Upper lobe of left lung (tissue), 6 donors: ENCODE measurements at regions not wholly inside any gene's neighbourhood (a gene's known extent, or its start where the extent isn't known, plus 50 kb on each side); places are given as distances from the start of the nearest gene placed in this dataset.

Source experiments
- ATAC-seq, 2 donors: fragments of 200-7000 bp; cut with Tn5 transposase; one replicate each; pipeline ENCODE4 v1.9.1; 2022; ENCODE audit warnings: mild to moderate bottlenecking in 2 of 2, moderate library complexity in 2 of 2; ENCODE audit not compliant: low FRiP score in 2 of 2
- DNase-seq, 2 donors: peaks; one replicate each; pipeline ENCODE4 v3.0.0-alpha.2; 2019 to 2020
- H3K27ac ChIP-seq, 4 donors: fragments of 200-600 bp; sonication (generic); one replicate each; pipeline ENCODE4 v1.5.1; 2016 to 2019
- H3K27me3 ChIP-seq, 4 donors: fragments of 200-600 bp; sonication (generic); one replicate each; pipeline ENCODE4 v1.5.1; 2017 to 2019
- H3K36me3 ChIP-seq, 4 donors: fragments of 200-600 bp; sonication (generic); one replicate each; pipeline ENCODE4 v1.5.1; 2016 to 2019
- H3K4me1 ChIP-seq, 4 donors: fragments of 200-600 bp; sonication (generic); one replicate each; pipeline ENCODE4 v1.5.1; 2018 to 2019
- H3K4me3 ChIP-seq, 4 donors: fragments of 200-600 bp; sonication (generic); one replicate each; pipeline ENCODE4 v1.5.1; 2017 to 2019; ENCODE audit warnings: mild to moderate bottlenecking in 2 of 4, moderate library complexity in 1 of 4
- H3K9me3 ChIP-seq, 4 donors: fragments of 200-600 bp; sonication (generic); one replicate each; pipeline ENCODE4 v1.5.1; 2018 to 2019
- CTCF ChIP-seq, 6 experiments: fragments of 450-650 bp in 4 of 6; fragments of 200-600 bp in 2 of 6; sonication (generic) in 2 of 6; IDR thresholded peaks; one replicate each; pipeline ENCODE4 v1.5.1; 2016 to 2019; ENCODE audit warnings: antibody characterized with exemption in 6 of 6
- EP300 ChIP-seq, 4 donors: sonication (generic); formaldehyde crosslinking; IDR thresholded peaks; one replicate each; pipeline ENCODE4 v1.5.1; 2017; ENCODE audit warnings: antibody characterized with exemption in 4 of 4, control low read depth in 2 of 4
- POLR2A ChIP-seq, 4 donors: fragments of 450-650 bp; IDR thresholded peaks; one replicate each; pipeline ENCODE4 v1.5.1; 2016 to 2017; ENCODE audit warnings: antibody characterized with exemption in 4 of 4, mild to moderate bottlenecking in 2 of 4
- POLR2AphosphoS5 ChIP-seq, 2 donors: sonication (generic); formaldehyde crosslinking; IDR thresholded peaks; one replicate each; pipeline ENCODE4 v1.5.1; 2017; ENCODE audit warnings: antibody characterized with exemption in 2 of 2
- WGBS, 2 donors: methylation state at CpG; one replicate each; pipeline ENCODE4 v1.1.5; 2017 to 2018; 5-methylcytosine and 5-hydroxymethylcytosine counted together
- donor health status: DM: no; HTN: no; CAD: no; lungs with moderate emphysema.
- donor health status: DM: no; HTN: yes; CAD: no; lungs with severe emphysema.

- Histone ChIP-seq H3K27me3 (no peaks in the 10 kb centered on the region), H3K36me3 (no peaks in the 10 kb centered on the region), H3K27ac (no peak overlapping the region), H3K4me1 (no peaks in the 10 kb centered on the region), H3K4me3 (no peak overlapping the region), H3K9me3 (no peaks in the 10 kb centered on the region)
- WGBS, 2 donors: 83 to 86% methylated on average over 3 of the region's 3 CpGs
- ATAC-seq: no peak
- TF ChIP-seq POLR2A (IDR thresholded peaks at IDR 0.05) (no peak), CTCF (IDR thresholded peaks at IDR 0.05) (no peak), EP300 (IDR thresholded peaks at IDR 0.05) (no peak), POLR2AphosphoS5 (IDR thresholded peaks at IDR 0.05) (no peak)
- DNase-seq: no peak
Measured at GRCh38 chr12:30425445-30425844, 270.2 kb downstream of the IPO8 start.

- Histone ChIP-seq H3K27me3 (no peaks in the 10 kb centered on the region), H3K36me3 (no peaks in the 10 kb centered on the region), H3K4me3 (no peak overlapping the region), H3K27ac (no peak overlapping the region), H3K4me1 (no peaks in the 10 kb centered on the region), H3K9me3 (no peaks in the 10 kb centered on the region)
- TF ChIP-seq CTCF (IDR thresholded peaks at IDR 0.05): no peak
- TF ChIP-seq POLR2AphosphoS5 (IDR thresholded peaks at IDR 0.05): no peak
- no peak for TF ChIP-seq EP300 (IDR thresholded peaks at IDR 0.05)
- no peak for TF ChIP-seq POLR2A (IDR thresholded peaks at IDR 0.05)
- DNase-seq (no peak), ATAC-seq (no peak)
- WGBS, 2 donors: 64 to 69% methylated on average over 5 of the region's 5 CpGs
Measured at GRCh38 chr12:30423330-30423729, 272.3 kb downstream of the IPO8 start.

GRCh38 chr12:30422844-30423243 lies 272.8 kb downstream of the IPO8 start:
- TF ChIP-seq POLR2A (IDR thresholded peaks at IDR 0.05) (no peak), POLR2AphosphoS5 (IDR thresholded peaks at IDR 0.05) (no peak), EP300 (IDR thresholded peaks at IDR 0.05) (no peak), CTCF (IDR thresholded peaks at IDR 0.05) (no peak)
- Histone ChIP-seq H3K4me1 (no peaks in the 10 kb centered on the region), H3K27ac (no peak overlapping the region), H3K9me3 (no peaks in the 10 kb centered on the region), H3K27me3 (no peaks in the 10 kb centered on the region), H3K4me3 (no peak overlapping the region), H3K36me3 (no peaks in the 10 kb centered on the region)
- WGBS, 2 donors: 63 to 92% methylated on average over 1 of the region's 1 CpG
- no peak for DNase-seq
- no peak for ATAC-seq

- Histone ChIP-seq H3K27ac (no peak overlapping the region), H3K4me3 (no peak overlapping the region), H3K27me3 (no peaks in the 10 kb centered on the region), H3K9me3 (no peaks in the 10 kb centered on the region), H3K36me3 (no peaks in the 10 kb centered on the region), H3K4me1 (no peaks in the 10 kb centered on the region)
- no peak for ATAC-seq
- DNase-seq: no peak
- 71 to 78% methylated on average over 3 of the region's 3 CpGs for WGBS, 2 donors
- TF ChIP-seq EP300 (IDR thresholded peaks at IDR 0.05) (no peak), CTCF (IDR thresholded peaks at IDR 0.05) (no peak), POLR2AphosphoS5 (IDR thresholded peaks at IDR 0.05) (no peak), POLR2A (IDR thresholded peaks at IDR 0.05) (no peak)
Measured at GRCh38 chr12:30420561-30420960, 275.1 kb downstream of the IPO8 start.

GRCh38 chr12:30417697-30418231 lies 277.9 kb downstream of the IPO8 start:
- Histone ChIP-seq H3K36me3 (no peaks in the 10 kb centered on the region), H3K4me3 (no peak overlapping the region), H3K27me3 (no peaks in the 10 kb centered on the region), H3K9me3 (no peaks in the 10 kb centered on the region), H3K4me1 (no peaks in the 10 kb centered on the region), H3K27ac (no peak overlapping the region)
- 81 to 95% methylated on average over 2 to 5 of the region's 5 CpGs for WGBS, 2 donors
- TF ChIP-seq POLR2A (IDR thresholded peaks at IDR 0.05): no peak
- TF ChIP-seq POLR2AphosphoS5 (IDR thresholded peaks at IDR 0.05): no peak
- no peak for TF ChIP-seq CTCF (IDR thresholded peaks at IDR 0.05)
- no peak for TF ChIP-seq EP300 (IDR thresholded peaks at IDR 0.05)
- ATAC-seq: peak in 1 of 2 donors; percentile 90
- no peak for DNase-seq
